SK-N-SH treated with all-trans-retinoic acid at 6 μM for 48 hours (cell line): ENCODE measurements at regions not wholly inside any gene's neighbourhood (a gene's known extent, or its start where the extent isn't known, plus 50 kb on each side); places are given as distances from the start of the nearest gene placed in this dataset.

Source experiments
- ATAC-seq: fragments of 200-7000 bp; cut with Tn5 transposase; 3 replicates; pipeline ENCODE4 v1.9.1; 2020; ENCODE audit warnings: mild to moderate bottlenecking, moderate library complexity
- ARNTL ChIP-seq: fragments of 450-650 bp; formaldehyde crosslinking; IDR thresholded peaks from 2 replicates; pipeline ENCODE4 v1.5.0; 2020; ENCODE audit warnings: low read depth, mild to moderate bottlenecking, moderate library complexity, borderline replicate concordance
- BACH2 ChIP-seq: fragments of 250-450 bp; sonication (Bioruptor Pico); IDR thresholded peaks from 2 replicates; pipeline ENCODE4 v1.9.0; 2021; ENCODE audit warnings: mild to moderate bottlenecking, borderline replicate concordance
- CSDC2 ChIP-seq: fragments of 250-450 bp; sonication (Bioruptor Pico); IDR thresholded peaks from 2 replicates; pipeline ENCODE4 v1.5.0; 2020; ENCODE audit warnings: mild to moderate bottlenecking, moderate library complexity
- ESRRG ChIP-seq: fragments of 250-450 bp; sonication (Bioruptor Pico); IDR thresholded peaks from 2 replicates; pipeline ENCODE4 v1.6.1; 2021; ENCODE audit warnings: mild to moderate bottlenecking
- GLIS3 ChIP-seq: fragments of 250-450 bp; sonication (Bioruptor Pico); IDR thresholded peaks from 2 replicates; pipeline ENCODE4 v1.5.0; 2020; ENCODE audit warnings: mild to moderate bottlenecking, moderate library complexity
- ISL1 ChIP-seq: fragments of 250-450 bp; sonication (Bioruptor Pico); IDR thresholded peaks from 2 replicates; pipeline ENCODE4 v2.1.2; 2022; ENCODE audit warnings: mild to moderate bottlenecking, moderate library complexity
- OSR1 ChIP-seq: fragments of 250-450 bp; sonication (Bioruptor Pico); IDR thresholded peaks from 2 replicates; pipeline ENCODE4 v1.8.0; 2022; ENCODE audit warnings: moderate library complexity, mild to moderate bottlenecking, inconsistent platforms
- PPARA ChIP-seq: fragments of 250-450 bp; sonication (Bioruptor Pico); IDR thresholded peaks from 2 replicates; pipeline ENCODE4 v1.5.0; 2020; ENCODE audit warnings: mild to moderate bottlenecking, borderline replicate concordance
- SNAI2 ChIP-seq: fragments of 250-450 bp; sonication (Bioruptor Pico); IDR thresholded peaks from 2 replicates; pipeline ENCODE4 v1.5.0; 2020; ENCODE audit warnings: mild to moderate bottlenecking, moderate library complexity
- TCF4 ChIP-seq: fragments of 250-450 bp; sonication (Bioruptor Pico); IDR thresholded peaks from 2 replicates; pipeline ENCODE4 v1.8.0; 2021; ENCODE audit warnings: mild to moderate bottlenecking, moderate library complexity, borderline replicate concordance
- TOX ChIP-seq: fragments of 250-450 bp; sonication (Bioruptor Pico); IDR thresholded peaks from 2 replicates; pipeline ENCODE4 v1.8.0; 2021; ENCODE audit warnings: mild to moderate bottlenecking, moderate library complexity, borderline replicate concordance
- ZC3H10 ChIP-seq: fragments of 250-450 bp; sonication (Bioruptor Pico); IDR thresholded peaks from 2 replicates; pipeline ENCODE4 v1.5.1; 2021; ENCODE audit warnings: mild to moderate bottlenecking, moderate library complexity
- ZFP3 ChIP-seq: fragments of 250-450 bp; sonication (Bioruptor Pico); IDR thresholded peaks from 2 replicates; pipeline ENCODE4 v1.5.0; 2020; ENCODE audit warnings: mild to moderate bottlenecking, moderate library complexity
- ZFP30 ChIP-seq: fragments of 450-650 bp; formaldehyde crosslinking; IDR thresholded peaks from 2 replicates; pipeline ENCODE4 v1.5.0; 2022; ENCODE audit warnings: mild to moderate bottlenecking, moderate library complexity
- ZNF565 ChIP-seq: fragments of 450-650 bp; formaldehyde crosslinking; conservative IDR thresholded peaks from 2 replicates; pipeline ENCODE4 v1.5.0; 2020; ENCODE audit warnings: low read depth, mild to moderate bottlenecking, moderate library complexity
- ZNF70 ChIP-seq: fragments of 450-650 bp; formaldehyde crosslinking; IDR thresholded peaks from 2 replicates; pipeline ENCODE4 v1.5.0; 2020; ENCODE audit warnings: mild to moderate bottlenecking, moderate library complexity
- ZNF8 ChIP-seq: fragments of 450-650 bp; formaldehyde crosslinking; IDR thresholded peaks from 2 replicates; pipeline ENCODE4 v1.5.0; 2020; ENCODE audit warnings: mild to moderate bottlenecking, moderate library complexity
- TF ChIP-seq, protein P1 (sequence below): fragments of 250-450 bp; sonication (Bioruptor Pico); IDR thresholded peaks from 2 replicates; pipeline ENCODE4 v1.5.1; 2020; ENCODE audit warnings: low read depth, mild to moderate bottlenecking, moderate library complexity
- TF ChIP-seq, protein P2 (sequence below): fragments of 250-450 bp; sonication (Bioruptor Pico); IDR thresholded peaks from 2 replicates; pipeline ENCODE4 v1.8.0; 2020; ENCODE audit warnings: mild to moderate bottlenecking, moderate library complexity, borderline replicate concordance
- TF ChIP-seq, protein P3 (sequence below): fragments of 250-450 bp; sonication (Bioruptor Pico); IDR thresholded peaks from 2 replicates; pipeline ENCODE4 v1.5.0; 2020; ENCODE audit warnings: mild to moderate bottlenecking, moderate library complexity
- TF ChIP-seq, protein P4 (sequence below): fragments of 250-450 bp; sonication (Bioruptor Pico); IDR thresholded peaks from 2 replicates; pipeline ENCODE4 v1.5.1; 2021; ENCODE audit warnings: mild to moderate bottlenecking, moderate library complexity

DNA sequence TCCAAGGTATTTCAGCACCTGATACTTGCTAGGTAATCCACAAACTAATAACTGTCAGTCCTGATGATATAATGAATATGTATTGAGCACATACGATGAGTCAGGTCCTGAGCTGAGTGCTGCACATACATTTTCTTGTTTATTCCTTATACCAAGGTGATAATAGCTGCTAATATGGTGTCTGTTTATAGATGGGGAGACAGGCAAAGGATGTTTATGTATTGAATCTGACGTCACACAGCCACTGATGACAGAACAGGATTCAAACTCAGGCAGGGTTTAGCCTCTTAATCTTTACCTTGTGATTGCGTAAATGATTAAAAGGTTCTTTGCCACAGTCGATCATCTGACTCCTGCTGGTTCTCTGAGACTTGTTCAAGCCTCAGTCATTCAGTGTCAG, 609.9 kb upstream of the CPEB2 start (continued):
- TF ChIP-seq ARNTL (CRISPR knock-in tag): no peak
- TF ChIP-seq ZFP3 (CRISPR knock-in tag): no peak
- TF ChIP-seq, protein P1, sequence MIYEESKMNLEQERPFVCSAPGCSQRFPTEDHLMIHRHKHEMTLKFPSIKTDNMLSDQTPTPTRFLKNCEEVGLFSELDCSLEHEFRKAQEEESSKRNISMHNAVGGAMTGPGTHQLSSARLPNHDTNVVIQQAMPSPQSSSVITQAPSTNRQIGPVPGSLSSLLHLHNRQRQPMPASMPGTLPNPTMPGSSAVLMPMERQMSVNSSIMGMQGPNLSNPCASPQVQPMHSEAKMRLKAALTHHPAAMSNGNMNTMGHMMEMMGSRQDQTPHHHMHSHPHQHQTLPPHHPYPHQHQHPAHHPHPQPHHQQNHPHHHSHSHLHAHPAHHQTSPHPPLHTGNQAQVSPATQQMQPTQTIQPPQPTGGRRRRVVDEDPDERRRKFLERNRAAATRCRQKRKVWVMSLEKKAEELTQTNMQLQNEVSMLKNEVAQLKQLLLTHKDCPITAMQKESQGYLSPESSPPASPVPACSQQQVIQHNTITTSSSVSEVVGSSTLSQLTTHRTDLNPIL (CRISPR knock-in tag): no peak
- TF ChIP-seq ZNF8 (CRISPR knock-in tag): no peak
- TF ChIP-seq, all 23 proteins: peak for 0

DNA sequence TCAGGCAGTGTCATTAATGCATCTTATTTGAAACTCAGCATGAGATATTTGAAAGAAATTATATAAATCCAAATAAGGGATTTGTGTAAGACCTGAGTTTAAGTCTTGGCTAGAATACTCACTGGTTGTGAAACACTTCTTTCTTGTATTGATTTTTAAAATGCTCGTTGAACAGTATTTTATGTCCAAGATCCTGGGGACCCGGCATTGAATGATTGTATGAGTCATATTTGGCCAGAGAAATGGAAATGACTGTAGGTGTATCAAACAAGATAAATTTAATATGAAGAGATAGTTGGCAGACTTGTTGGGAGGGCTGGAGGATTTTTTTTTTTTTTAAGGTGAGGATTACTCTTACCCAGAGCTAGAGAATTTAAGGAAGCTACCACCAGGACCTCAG, 606.1 kb upstream of the CPEB2 start:
- TF ChIP-seq, protein P2, sequence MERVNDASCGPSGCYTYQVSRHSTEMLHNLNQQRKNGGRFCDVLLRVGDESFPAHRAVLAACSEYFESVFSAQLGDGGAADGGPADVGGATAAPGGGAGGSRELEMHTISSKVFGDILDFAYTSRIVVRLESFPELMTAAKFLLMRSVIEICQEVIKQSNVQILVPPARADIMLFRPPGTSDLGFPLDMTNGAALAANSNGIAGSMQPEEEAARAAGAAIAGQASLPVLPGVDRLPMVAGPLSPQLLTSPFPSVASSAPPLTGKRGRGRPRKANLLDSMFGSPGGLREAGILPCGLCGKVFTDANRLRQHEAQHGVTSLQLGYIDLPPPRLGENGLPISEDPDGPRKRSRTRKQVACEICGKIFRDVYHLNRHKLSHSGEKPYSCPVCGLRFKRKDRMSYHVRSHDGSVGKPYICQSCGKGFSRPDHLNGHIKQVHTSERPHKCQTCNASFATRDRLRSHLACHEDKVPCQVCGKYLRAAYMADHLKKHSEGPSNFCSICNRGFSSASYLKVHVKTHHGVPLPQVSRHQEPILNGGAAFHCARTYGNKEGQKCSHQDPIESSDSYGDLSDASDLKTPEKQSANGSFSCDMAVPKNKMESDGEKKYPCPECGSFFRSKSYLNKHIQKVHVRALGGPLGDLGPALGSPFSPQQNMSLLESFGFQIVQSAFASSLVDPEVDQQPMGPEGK (CRISPR knock-in tag): no peak
- TF ChIP-seq ISL1 (CRISPR knock-in tag) (no peak), ZC3H10 (CRISPR knock-in tag) (no peak), TOX (CRISPR knock-in tag) (no peak), SNAI2 (CRISPR knock-in tag) (no peak), GLIS3 (CRISPR knock-in tag) (no peak), PPARA (CRISPR knock-in tag) (no peak), CSDC2 (no peak), ZNF70 (CRISPR knock-in tag) (no peak), BACH2 (no peak), ESRRG (CRISPR knock-in tag) (no peak), ZFP30 (CRISPR knock-in tag) (no peak), ZFP3 (CRISPR knock-in tag) (no peak)
- TF ChIP-seq, protein P3, sequence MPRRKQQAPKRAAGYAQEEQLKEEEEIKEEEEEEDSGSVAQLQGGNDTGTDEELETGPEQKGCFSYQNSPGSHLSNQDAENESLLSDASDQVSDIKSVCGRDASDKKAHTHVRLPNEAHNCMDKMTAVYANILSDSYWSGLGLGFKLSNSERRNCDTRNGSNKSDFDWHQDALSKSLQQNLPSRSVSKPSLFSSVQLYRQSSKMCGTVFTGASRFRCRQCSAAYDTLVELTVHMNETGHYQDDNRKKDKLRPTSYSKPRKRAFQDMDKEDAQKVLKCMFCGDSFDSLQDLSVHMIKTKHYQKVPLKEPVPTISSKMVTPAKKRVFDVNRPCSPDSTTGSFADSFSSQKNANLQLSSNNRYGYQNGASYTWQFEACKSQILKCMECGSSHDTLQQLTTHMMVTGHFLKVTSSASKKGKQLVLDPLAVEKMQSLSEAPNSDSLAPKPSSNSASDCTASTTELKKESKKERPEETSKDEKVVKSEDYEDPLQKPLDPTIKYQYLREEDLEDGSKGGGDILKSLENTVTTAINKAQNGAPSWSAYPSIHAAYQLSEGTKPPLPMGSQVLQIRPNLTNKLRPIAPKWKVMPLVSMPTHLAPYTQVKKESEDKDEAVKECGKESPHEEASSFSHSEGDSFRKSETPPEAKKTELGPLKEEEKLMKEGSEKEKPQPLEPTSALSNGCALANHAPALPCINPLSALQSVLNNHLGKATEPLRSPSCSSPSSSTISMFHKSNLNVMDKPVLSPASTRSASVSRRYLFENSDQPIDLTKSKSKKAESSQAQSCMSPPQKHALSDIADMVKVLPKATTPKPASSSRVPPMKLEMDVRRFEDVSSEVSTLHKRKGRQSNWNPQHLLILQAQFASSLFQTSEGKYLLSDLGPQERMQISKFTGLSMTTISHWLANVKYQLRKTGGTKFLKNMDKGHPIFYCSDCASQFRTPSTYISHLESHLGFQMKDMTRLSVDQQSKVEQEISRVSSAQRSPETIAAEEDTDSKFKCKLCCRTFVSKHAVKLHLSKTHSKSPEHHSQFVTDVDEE (CRISPR knock-in tag): no peak
- ATAC-seq: no peak

DNA sequence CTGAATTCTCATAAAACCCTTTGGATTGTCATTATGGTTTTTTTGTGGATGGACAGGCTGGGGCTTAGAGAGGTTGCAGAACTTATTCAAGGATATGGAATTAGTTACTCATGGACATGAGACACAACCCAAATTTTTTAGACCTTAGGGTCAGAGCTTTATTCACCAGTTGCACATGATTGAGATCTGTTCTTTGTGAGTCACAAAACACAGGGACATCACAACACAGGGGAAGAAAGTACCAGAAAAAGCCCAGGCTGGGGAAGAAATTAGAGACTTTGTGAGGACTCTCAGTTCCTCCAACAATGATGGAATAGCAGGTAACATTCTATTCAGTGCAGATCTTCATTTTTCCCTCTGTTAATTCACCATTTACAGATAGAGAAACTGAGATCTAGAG, 602.4 kb upstream of the CPEB2 start:
- no peak for TF ChIP-seq GLIS3 (CRISPR knock-in tag)
- TF ChIP-seq SNAI2 (CRISPR knock-in tag): no peak
- no peak for TF ChIP-seq CSDC2
- TF ChIP-seq ARNTL (CRISPR knock-in tag): no peak
- no peak for TF ChIP-seq ZFP3 (CRISPR knock-in tag)
- no peak for TF ChIP-seq ZFP30 (CRISPR knock-in tag)
- no peak for TF ChIP-seq TCF4 (CRISPR knock-in tag)
- TF ChIP-seq, protein P3 (CRISPR knock-in tag): no peak
- TF ChIP-seq, protein P4, sequence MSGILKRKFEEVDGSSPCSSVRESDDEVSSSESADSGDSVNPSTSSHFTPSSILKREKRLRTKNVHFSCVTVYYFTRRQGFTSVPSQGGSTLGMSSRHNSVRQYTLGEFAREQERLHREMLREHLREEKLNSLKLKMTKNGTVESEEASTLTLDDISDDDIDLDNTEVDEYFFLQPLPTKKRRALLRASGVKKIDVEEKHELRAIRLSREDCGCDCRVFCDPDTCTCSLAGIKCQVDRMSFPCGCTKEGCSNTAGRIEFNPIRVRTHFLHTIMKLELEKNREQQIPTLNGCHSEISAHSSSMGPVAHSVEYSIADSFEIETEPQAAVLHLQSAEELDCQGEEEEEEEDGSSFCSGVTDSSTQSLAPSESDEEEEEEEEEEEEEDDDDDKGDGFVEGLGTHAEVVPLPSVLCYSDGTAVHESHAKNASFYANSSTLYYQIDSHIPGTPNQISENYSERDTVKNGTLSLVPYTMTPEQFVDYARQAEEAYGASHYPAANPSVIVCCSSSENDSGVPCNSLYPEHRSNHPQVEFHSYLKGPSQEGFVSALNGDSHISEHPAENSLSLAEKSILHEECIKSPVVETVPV: no peak
- no peak for TF ChIP-seq ZNF8 (CRISPR knock-in tag)
- no peak for TF ChIP-seq BACH2
- TF ChIP-seq, protein P2 (CRISPR knock-in tag): no peak
- no peak for TF ChIP-seq ZNF565 (CRISPR knock-in tag)
- TF ChIP-seq OSR1 (CRISPR knock-in tag): no peak
- TF ChIP-seq ISL1 (CRISPR knock-in tag): no peak
- TF ChIP-seq TOX (CRISPR knock-in tag): no peak
- ATAC-seq: no peak
